ENCODE measurements at regions not wholly inside any gene's neighbourhood (a gene's known extent, or its start where the extent isn't known, plus 50 kb on each side); places are given as distances from the start of the nearest gene placed in this dataset.

GRCh38 chrX:107574054-107574683, 54.1 kb upstream of the PRPS1 start:
- no peak for ATAC-seq
- intact Hi-C loops (cut with DNase I), result no loop called here
- WGBS, result 92% methylated on average over 3 of the region's 3 CpGs
- Histone ChIP-seq H3K27me3 (ENCODE audit: control insufficient read depth, insufficient read depth) (no peaks in the 10 kb centered on the region), H3K4me1 (ENCODE audit: control insufficient read depth, insufficient read depth, low read length) (no peaks in the 10 kb centered on the region), H3K4me3 (ENCODE audit: low read length) (no peak overlapping the region), H3K27ac (ENCODE audit: low read length) (no peak overlapping the region), H3K9me3 (ENCODE audit: control insufficient read depth, low read length) (no peaks in the 10 kb centered on the region)
- no peak for DNase-seq

- H3K27me3 ChIP-seq (ENCODE audit: control insufficient read depth, insufficient read depth), result no peaks in the 10 kb centered on the region
- no peaks in the 10 kb centered on the region for H3K9me3 ChIP-seq (ENCODE audit: control insufficient read depth, low read length)
- DNase-seq (no peak), ATAC-seq (no peak)
- no peak overlapping the region for H3K4me3 ChIP-seq (ENCODE audit: low read length)
- no peaks in the 10 kb centered on the region for H3K4me1 ChIP-seq (ENCODE audit: control insufficient read depth, insufficient read depth, low read length)
- no peak overlapping the region for H3K27ac ChIP-seq (ENCODE audit: low read length)
- intact Hi-C loops (cut with DNase I), result no loop called here
Observed at GRCh38 chrX:107574711-107575110, 53.6 kb upstream of the PRPS1 start.

GRCh38 chrX:107576392-107576791, 51.9 kb upstream of the PRPS1 start:
- no peak overlapping the region for H3K27ac ChIP-seq (ENCODE audit: low read length)
- DNase-seq (no peak), ATAC-seq (no peak)
- WGBS, result 93% methylated on average over 3 of the region's 3 CpGs
- intact Hi-C loops (cut with DNase I), result no loop called here
- no peak overlapping the region for H3K4me3 ChIP-seq (ENCODE audit: low read length)
- no peaks in the 10 kb centered on the region for H3K27me3 ChIP-seq (ENCODE audit: control insufficient read depth, insufficient read depth)
- H3K4me1 ChIP-seq (ENCODE audit: control insufficient read depth, insufficient read depth, low read length), result no peaks in the 10 kb centered on the region
- H3K9me3 ChIP-seq (ENCODE audit: control insufficient read depth, low read length), result no peaks in the 10 kb centered on the region

- intact Hi-C loops (cut with DNase I), result no loop called here
- no peaks in the 10 kb centered on the region for H3K27me3 ChIP-seq (ENCODE audit: control insufficient read depth, insufficient read depth)
- WGBS, result 100% methylated on average over 1 of the region's 1 CpG
- ATAC-seq, result no peak
- no peaks in the 10 kb centered on the region for H3K9me3 ChIP-seq (ENCODE audit: control insufficient read depth, low read length)
- no peak overlapping the region for H3K27ac ChIP-seq (ENCODE audit: low read length)
- no peak for DNase-seq
- H3K4me3 ChIP-seq (ENCODE audit: low read length), result no peak overlapping the region
- no peaks in the 10 kb centered on the region for H3K4me1 ChIP-seq (ENCODE audit: control insufficient read depth, insufficient read depth, low read length)
Observed at GRCh38 chrX:107576841-107577240, 51.5 kb upstream of the PRPS1 start.

- intact Hi-C loops (cut with DNase I), result no loop called here
- no peaks in the 10 kb centered on the region for H3K4me1 ChIP-seq (ENCODE audit: control insufficient read depth, insufficient read depth, low read length)
- 91% methylated on average over 2 of the region's 2 CpGs for WGBS
- H3K9me3 ChIP-seq (ENCODE audit: control insufficient read depth, low read length), result no peaks in the 10 kb centered on the region
- no peaks in the 10 kb centered on the region for H3K27me3 ChIP-seq (ENCODE audit: control insufficient read depth, insufficient read depth)
- H3K27ac ChIP-seq (ENCODE audit: low read length), result no peak overlapping the region
- ATAC-seq, result no peak
- no peak overlapping the region for H3K4me3 ChIP-seq (ENCODE audit: low read length)
- no peak for DNase-seq
Observed at GRCh38 chrX:107577933-107578332, 50.4 kb upstream of the PRPS1 start.

Measured in right cardiac atrium (tissue), 5 donors.